Keratinocyte (primary cell): ENCODE measurements at regions not wholly inside any gene's neighbourhood (a gene's known extent, or its start where the extent isn't known, plus 50 kb on each side); places are given as distances from the start of the nearest gene placed in this dataset.

Experiments used
- DNase-seq: peaks from one replicate; pipeline ENCODE4 v3.0.0-alpha.2; 2011; ENCODE audit warnings: low read depth, missing footprints, low spot score
- FAIRE-seq: peaks from 2 replicates; lab custom pipeline; 2011; peaks lifted over from hg19 to GRCh38; lab: Jason Lieb, UNC
- H2AFZ ChIP-seq: 2 replicates; pipeline ENCODE4 v1.6.0; 2012; ENCODE audit warnings: low read length, control low read depth, inconsistent platforms; ENCODE audit not compliant: control insufficient read depth
- H3K27ac ChIP-seq: 2 replicates; pipeline ENCODE4 v1.5.1; 2011; ENCODE audit warnings: low read length; ENCODE audit not compliant: control insufficient read depth, insufficient read depth
- H3K27me3 ChIP-seq: 3 replicates; pipeline ENCODE4 v1.6.0; 2011; ENCODE audit warnings: low read length; ENCODE audit not compliant: control insufficient read depth, insufficient read depth; ENCODE audit errors: extremely low read depth
- H3K36me3 ChIP-seq, 2 experiments: 2 replicates in 1 of 2; 3 replicates in 1 of 2; pipeline ENCODE4 v1.5.1; 2011; ENCODE audit warnings: low read length in 2 of 2, mild to moderate bottlenecking in 1 of 2; ENCODE audit not compliant: control insufficient read depth in 2 of 2, insufficient read depth in 2 of 2; ENCODE audit errors: extremely low read depth in 1 of 2
- H3K4me1 ChIP-seq: 3 replicates; pipeline ENCODE4 v1.5.1; 2011; ENCODE audit warnings: low read length; ENCODE audit not compliant: control insufficient read depth, insufficient read depth; ENCODE audit errors: extremely low read depth
- H3K4me2 ChIP-seq: 3 replicates; pipeline ENCODE4 v1.6.0; 2011; ENCODE audit warnings: low read depth, low read length; ENCODE audit not compliant: control insufficient read depth, insufficient read depth; ENCODE audit errors: extremely low read depth
- H3K4me3 ChIP-seq, 3 experiments: fragments of 200-600 bp in 1 of 3; sonication (generic) in 1 of 3; 2 replicates in 2 of 3; 3 replicates in 1 of 3; pipeline ENCODE4 v1.5.1; 2011 to 2016; ENCODE audit warnings: low read length in 3 of 3, mild to moderate bottlenecking in 3 of 3, control low read depth in 2 of 3, inconsistent platforms in 1 of 3, low read depth in 1 of 3, mixed read lengths in 1 of 3, mixed run types in 1 of 3, moderate library complexity in 1 of 3; ENCODE audit not compliant: control insufficient read depth in 2 of 3, insufficient read depth in 2 of 3; ENCODE audit errors: extremely low read depth in 1 of 3
- H3K79me2 ChIP-seq: 2 replicates; pipeline ENCODE4 v1.6.0; 2012; ENCODE audit warnings: low read length; ENCODE audit not compliant: control insufficient read depth, insufficient read depth
- H3K9ac ChIP-seq: 3 replicates; pipeline ENCODE4 v1.6.0; 2011; ENCODE audit warnings: low read length; ENCODE audit not compliant: control insufficient read depth, insufficient read depth; ENCODE audit errors: extremely low read depth
- H3K9me1 ChIP-seq: 3 replicates; pipeline ENCODE4 v1.6.0; 2011; ENCODE audit warnings: low read length; ENCODE audit not compliant: control insufficient read depth, insufficient read depth; ENCODE audit errors: extremely low read depth
- H3K9me3 ChIP-seq: 2 replicates; pipeline ENCODE4 v1.5.1; 2012; ENCODE audit warnings: low read depth, low read length; ENCODE audit not compliant: control insufficient read depth
- H4K20me1 ChIP-seq: 3 replicates; pipeline ENCODE4 v1.6.0; 2011; ENCODE audit warnings: low read length; ENCODE audit not compliant: control insufficient read depth, insufficient read depth; ENCODE audit errors: extremely low read depth
- CTCF ChIP-seq, 3 experiments: IDR thresholded peaks in 1 of 3; conservative IDR thresholded peaks in 1 of 3; optimal IDR thresholded peaks in 1 of 3; 2 replicates in 2 of 3; 3 replicates in 1 of 3; pipeline versions ENCODE3 to v1.5.1; 2011; ENCODE audit warnings: low read length in 3 of 3, mild to moderate bottlenecking in 3 of 3, moderate library complexity in 2 of 3, control low read depth in 1 of 3, inconsistent platforms in 1 of 3; ENCODE audit not compliant: insufficient read depth in 2 of 3; ENCODE audit errors: extremely low read depth in 1 of 3
- EZH2 ChIP-seq: IDR thresholded peaks from one replicate; pipeline ENCODE4 v1.6.1; 2012; ENCODE audit warnings: inconsistent platforms, mild to moderate bottlenecking, low read length, moderate library complexity
- dilution Hi-C: fragments of 300-500 bp; cut with MboI; formaldehyde crosslinking; loops from one replicate; pipeline ENCODE4 v1.7.0; 2020; ENCODE audit warnings: low sequenced_read_pairs; ENCODE audit not compliant: extremely low pct_ligation_motif_present

GRCh38 chr9:73665253-73665652, 513.6 kb downstream of the ANXA1 start:
- FAIRE-seq (no peak), DNase-seq (no peak)
- no peaks in the 10 kb centered on the region for H3K4me1 ChIP-seq
- H3K9ac ChIP-seq, result no peak overlapping the region
- no peaks in the 10 kb centered on the region for H3K36me3 ChIP-seq
- H3K4me3 ChIP-seq, result no peak overlapping the region
- no peak for TF ChIP-seq EZH2
- TF ChIP-seq CTCF (optimal IDR thresholded peaks at IDR 0.05 in 1 of 3, IDR thresholded peaks at IDR 0.05 in 1 of 3, conservative IDR thresholded peaks at IDR 0.05 in 1 of 3; ENCODE audit: extremely low read depth in 1 of 3, insufficient read depth in 2 of 3, low read length in 3 of 3), result no peak
- H3K4me2 ChIP-seq, result no peak overlapping the region
- no peaks in the 10 kb centered on the region for H3K27me3 ChIP-seq
- no peak overlapping the region for H3K27ac ChIP-seq
- no peaks in the 10 kb centered on the region for H3K9me3 ChIP-seq
- no peaks in the 10 kb centered on the region for H4K20me1 ChIP-seq
- H3K9me1 ChIP-seq, result no peaks in the 10 kb centered on the region
- dilution Hi-C loops, result no loop called here
- no peaks in the 10 kb centered on the region for H3K79me2 ChIP-seq
- no peak overlapping the region for H2AFZ ChIP-seq

GRCh38 chr9:73667749-73668148, 516.1 kb downstream of the ANXA1 start:
- no peaks in the 10 kb centered on the region for H3K27me3 ChIP-seq
- no peak overlapping the region for H3K4me2 ChIP-seq
- peak; percentile 15 to 51 (median 32) for TF ChIP-seq CTCF (optimal IDR thresholded peaks at IDR 0.05 in 1 of 3, IDR thresholded peaks at IDR 0.05 in 1 of 3, conservative IDR thresholded peaks at IDR 0.05 in 1 of 3; ENCODE audit: extremely low read depth in 1 of 3, insufficient read depth in 2 of 3, low read length in 3 of 3)
- TF ChIP-seq EZH2, result no peak
- no peaks in the 10 kb centered on the region for H4K20me1 ChIP-seq
- no peak overlapping the region for H3K27ac ChIP-seq
- FAIRE-seq (no peak), DNase-seq (no peak)
- H3K79me2 ChIP-seq, result no peaks in the 10 kb centered on the region
- no peaks in the 10 kb centered on the region for H3K9me3 ChIP-seq
- H3K4me3 ChIP-seq, result no peak overlapping the region
- H3K4me1 ChIP-seq, result no peaks in the 10 kb centered on the region
- H2AFZ ChIP-seq, result no peak overlapping the region
- H3K9me1 ChIP-seq, result no peaks in the 10 kb centered on the region
- H3K36me3 ChIP-seq, result no peaks in the 10 kb centered on the region
- no peak overlapping the region for H3K9ac ChIP-seq
- dilution Hi-C loops, result no loop called here
